Esophagus (tissue), 2 donors: ENCODE measurements at regions not wholly inside any gene's neighbourhood (a gene's known extent, or its start where the extent isn't known, plus 50 kb on each side); places are given as distances from the start of the nearest gene placed in this dataset.
"Not testable (repeated sequence)": the region's sequence is repeated elsewhere in the genome, so short reads cannot be mapped to it uniquely, and the experiment has no call there.

Source experiments
- H3K27ac ChIP-seq, 2 donors: one replicate each; pipeline ENCODE4 v1.5.1; 2013; ENCODE audit warnings: low read depth in 2 of 2, mild to moderate bottlenecking in 2 of 2, inconsistent platforms in 1 of 2, low read length in 1 of 2, moderate library complexity in 1 of 2
- H3K27me3 ChIP-seq, 2 donors: one replicate each; pipeline ENCODE4 v1.6.1; 2013; ENCODE audit warnings: low read length in 2 of 2, control low read depth in 1 of 2, mild to moderate bottlenecking in 1 of 2; ENCODE audit not compliant: insufficient read depth in 2 of 2, control insufficient read depth in 1 of 2
- H3K36me3 ChIP-seq, 2 donors: one replicate each; pipeline ENCODE4 v1.6.1; 2013; ENCODE audit warnings: low read length in 1 of 2; ENCODE audit not compliant: control insufficient read depth in 2 of 2, insufficient read depth in 2 of 2
- H3K4me1 ChIP-seq, 2 donors: one replicate each; pipeline ENCODE4 v1.6.1; 2013; ENCODE audit warnings: low read length in 1 of 2; ENCODE audit not compliant: control insufficient read depth in 2 of 2, insufficient read depth in 2 of 2
- H3K4me3 ChIP-seq, 2 donors: one replicate each; pipeline ENCODE4 v1.5.1; 2013; ENCODE audit warnings: low read length in 2 of 2, mild to moderate bottlenecking in 2 of 2, low read depth in 1 of 2, moderate library complexity in 1 of 2
- H3K9me3 ChIP-seq, 2 donors: one replicate each; pipeline ENCODE4 v1.6.1; 2013; ENCODE audit warnings: mild to moderate bottlenecking in 2 of 2, low read depth in 1 of 2, low read length in 1 of 2, moderate library complexity in 1 of 2; ENCODE audit not compliant: control insufficient read depth in 2 of 2, insufficient read depth in 1 of 2
- WGBS, 2 donors: extraction: QIAGEN DNeasy Blood & Tissue Kit; methylation state at CpG; one replicate each; pipeline ENCODE4 v1.1.7; 2013; 5-methylcytosine and 5-hydroxymethylcytosine counted together
- donor health status: healthy with polysubstance abuse.
- donor health status: Bipolar disorder and iron deficiency.

DNA sequence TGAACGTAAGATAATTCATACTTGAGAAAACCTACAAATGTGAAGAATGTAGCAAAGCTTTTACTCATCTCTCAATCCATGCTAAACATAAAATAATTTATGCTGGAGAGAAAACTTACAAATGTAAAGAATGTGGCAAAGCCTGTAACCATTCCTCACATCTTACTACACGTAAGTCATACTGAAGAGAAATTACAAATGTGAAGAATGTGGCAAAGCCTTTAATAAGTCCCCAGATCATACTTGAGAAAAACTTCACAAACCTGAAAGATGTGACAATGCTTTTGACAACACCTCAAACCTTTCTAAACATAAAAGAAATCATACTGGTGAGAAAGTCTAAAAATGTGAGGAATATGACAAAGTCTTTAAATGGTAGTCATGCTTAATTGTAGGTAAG, 89.4 kb downstream of the ZNF675 start:
- no peak overlapping the region for H3K27ac ChIP-seq

DNA sequence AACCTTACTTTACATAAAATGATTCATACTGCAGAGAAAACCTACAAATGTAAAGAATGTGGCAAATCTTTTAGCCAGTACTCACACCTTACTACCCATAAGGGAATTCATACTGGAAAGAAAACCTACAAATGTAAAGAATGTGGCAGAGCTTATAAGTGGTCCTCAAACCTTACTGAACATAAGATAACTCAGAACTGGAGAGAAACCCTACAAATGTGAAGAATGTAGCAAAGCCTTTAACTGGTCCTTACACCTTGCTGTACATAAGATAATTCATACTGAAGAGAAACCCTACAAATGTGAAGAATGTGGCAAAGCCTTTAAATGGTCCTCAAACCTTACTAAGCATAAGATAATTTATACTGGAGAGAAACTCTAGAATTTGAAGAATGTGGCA, 90.1 kb downstream of the ZNF675 start:
- no peaks in the 10 kb centered on the region for H3K9me3 ChIP-seq
- no peaks in the 10 kb centered on the region for H3K36me3 ChIP-seq
- no peaks in the 10 kb centered on the region for H3K27me3 ChIP-seq
- H3K4me1 ChIP-seq, result no peaks in the 10 kb centered on the region
- no peak overlapping the region for H3K27ac ChIP-seq
- H3K4me3 ChIP-seq, result no peak overlapping the region

More for the DNA sequence above, 89.4 kb downstream of the ZNF675 start:
- WGBS, 2 donors, result 84 to 88% methylated on average over 2 of the region's 2 CpGs
- H3K27me3 ChIP-seq, result no peaks in the 10 kb centered on the region
- no peak overlapping the region for H3K4me3 ChIP-seq
- no peaks in the 10 kb centered on the region for H3K9me3 ChIP-seq
- no peaks in the 10 kb centered on the region for H3K4me1 ChIP-seq
- no peaks in the 10 kb centered on the region for H3K36me3 ChIP-seq

DNA sequence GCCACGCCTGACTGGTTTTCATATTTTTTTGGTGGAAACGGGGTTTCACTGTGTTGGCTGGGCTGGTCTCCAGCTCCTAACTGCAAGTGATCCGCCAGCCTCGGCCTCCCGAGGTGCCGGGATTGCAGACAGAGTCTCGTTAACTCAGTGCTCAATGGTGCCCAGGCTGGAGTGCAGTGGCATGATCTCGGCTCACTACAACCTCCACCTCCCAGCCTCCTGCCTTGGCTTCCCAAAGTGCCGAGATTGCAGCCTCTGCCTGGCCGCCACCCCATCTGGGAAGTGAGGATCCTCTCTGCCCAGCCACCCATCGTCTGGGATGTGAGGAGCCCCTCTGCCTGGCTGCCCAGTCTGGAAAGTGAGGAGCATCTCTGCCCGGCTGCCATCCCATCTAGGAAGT, 92.7 kb downstream of the ZNF675 start:
- not testable (repeated sequence) for H3K27ac ChIP-seq, H3K4me1 ChIP-seq, H3K27me3 ChIP-seq, H3K4me3 ChIP-seq, H3K9me3 ChIP-seq, H3K36me3 ChIP-seq
- 92 to 93% methylated on average over 11 to 12 of the region's 12 CpGs for WGBS, 2 donors

DNA sequence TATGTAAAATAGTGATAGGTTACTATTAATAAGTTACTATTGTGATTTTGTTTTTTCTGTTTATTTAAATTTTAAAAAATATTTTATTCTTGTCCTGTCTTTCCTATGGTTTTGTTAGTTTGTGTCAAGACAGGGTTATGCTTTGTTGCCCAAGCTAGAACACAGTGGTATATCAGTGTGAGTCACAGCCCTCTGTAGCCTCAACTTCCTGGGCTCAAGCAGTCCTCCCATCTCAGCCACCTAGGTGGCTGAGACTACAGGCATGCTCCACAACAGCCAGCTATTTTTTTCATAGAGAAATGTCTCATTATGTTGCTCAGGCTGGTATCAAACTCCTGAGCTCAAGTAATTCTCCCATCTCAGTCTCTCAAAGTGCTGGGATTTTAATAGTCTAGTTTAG, 99.5 kb downstream of the ZNF675 start:
- no peaks in the 10 kb centered on the region for H3K27me3 ChIP-seq
- no peaks in the 10 kb centered on the region for H3K36me3 ChIP-seq
- H3K4me3 ChIP-seq, result no peak overlapping the region
- H3K27ac ChIP-seq, result no peak overlapping the region
- H3K9me3 ChIP-seq, result peaks cover 0 to 2% of the 10 kb centered on the region in 2 donors
- no peaks in the 10 kb centered on the region for H3K4me1 ChIP-seq

DNA sequence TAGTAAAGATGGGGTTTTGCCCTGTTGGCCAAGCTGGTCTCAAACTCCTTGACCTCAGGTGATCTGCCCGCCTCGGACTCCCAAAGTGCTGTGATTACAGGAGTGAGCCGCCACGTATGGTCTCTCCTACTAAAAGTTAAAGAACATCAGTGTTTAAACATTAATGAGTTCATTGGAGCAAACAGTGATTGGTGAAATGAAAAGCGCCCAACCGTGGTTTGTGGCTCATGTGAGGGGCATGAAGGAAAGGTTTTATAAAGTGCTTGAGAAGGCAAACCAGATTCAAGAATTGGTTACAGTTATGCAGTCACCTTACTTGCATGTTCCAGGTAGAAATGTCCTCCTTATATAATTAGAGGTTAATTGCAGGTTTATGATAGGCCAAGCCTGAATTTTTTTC, 109.5 kb downstream of the ZNF675 start:
- WGBS, 2 donors, result 84 to 93% methylated on average over 6 of the region's 6 CpGs
- Histone ChIP-seq H3K4me1 (no peaks in the 10 kb centered on the region), H3K27ac (no peak overlapping the region), H3K36me3 (no peaks in the 10 kb centered on the region), H3K27me3 (no peaks in the 10 kb centered on the region), H3K9me3 (peaks cover 0 to under 1% of the 10 kb centered on the region in 2 donors), H3K4me3 (no peak overlapping the region)

DNA sequence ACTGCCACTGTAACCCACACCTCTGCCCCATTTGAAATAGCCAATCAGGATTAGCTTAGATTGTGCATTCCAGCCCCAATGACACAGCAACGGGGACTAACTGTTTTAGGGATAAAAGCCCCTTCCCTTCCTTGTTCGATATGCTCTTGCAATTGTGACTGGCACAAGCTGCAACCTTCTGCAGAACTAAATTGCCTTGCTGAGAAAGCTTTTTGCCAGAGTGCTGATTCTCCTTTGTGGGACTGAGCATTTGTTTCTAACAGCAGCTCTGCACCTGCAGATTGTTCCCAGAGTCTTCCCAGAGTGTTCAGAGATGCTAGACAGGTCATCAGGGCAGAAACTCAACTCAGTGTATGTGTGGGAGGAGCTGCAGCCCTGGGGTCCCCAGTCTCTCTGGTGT, 115.8 kb downstream of the ZNF675 start:
- Histone ChIP-seq H3K4me1 (no peaks in the 10 kb centered on the region), H3K27ac (no peak overlapping the region), H3K36me3 (no peaks in the 10 kb centered on the region), H3K9me3 (peaks cover 11 to 30% of the 10 kb centered on the region in 2 donors), H3K27me3 (no peaks in the 10 kb centered on the region), H3K4me3 (no peak overlapping the region)
- WGBS, 2 donors, result 67 to 74% methylated on average over 2 of the region's 2 CpGs

DNA sequence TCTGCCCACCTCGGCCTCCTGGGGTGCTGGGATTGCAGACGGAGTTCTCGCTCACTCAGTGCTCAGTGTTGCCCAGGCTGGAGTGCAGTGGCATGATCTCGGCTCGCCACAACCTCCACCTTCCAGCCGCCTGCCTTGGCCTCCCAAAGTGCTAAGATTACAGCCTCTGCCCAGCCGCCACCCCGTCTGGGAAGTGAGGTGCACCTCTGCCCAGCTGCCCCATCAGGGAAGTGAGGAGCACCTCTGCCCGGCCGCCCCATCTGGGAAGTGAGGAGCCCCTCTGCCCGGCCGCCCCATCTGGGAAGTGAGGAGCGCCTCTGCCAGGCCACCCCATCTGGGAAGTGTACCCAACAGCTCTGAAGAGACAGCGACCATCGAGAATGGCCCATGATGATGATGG, 118.9 kb downstream of the ZNF675 start:
- H3K27ac ChIP-seq, H3K27me3 ChIP-seq, H3K4me1 ChIP-seq, H3K4me3 ChIP-seq, H3K36me3 ChIP-seq: not testable (repeated sequence)
- WGBS, 2 donors, result 88 to 89% methylated on average over 15 of the region's 15 CpGs
- H3K9me3 ChIP-seq, result peaks cover 11 to 30% of the 10 kb centered on the region in 2 donors

DNA sequence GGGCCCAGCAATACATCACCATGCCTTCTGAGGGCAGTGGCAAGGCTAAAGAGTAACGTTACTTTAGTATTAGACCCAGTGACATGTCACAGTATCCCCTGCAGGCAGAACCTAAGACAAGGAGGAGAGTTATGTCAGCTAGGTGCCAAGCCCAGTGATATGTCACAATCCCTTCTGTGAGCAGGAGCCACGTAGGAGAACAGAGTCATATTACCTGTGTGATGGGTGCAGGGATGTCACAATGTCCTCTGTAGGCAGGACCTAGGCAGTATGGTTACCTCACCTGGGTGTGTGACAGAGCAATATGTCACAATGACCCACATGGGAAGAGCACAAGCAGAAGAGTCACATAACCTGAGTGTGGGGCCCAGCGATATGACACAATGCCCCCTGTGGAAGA, 121.8 kb downstream of the ZNF675 start:
- no peak overlapping the region for H3K4me3 ChIP-seq
- 69 to 74% methylated on average over 3 of the region's 3 CpGs for WGBS, 2 donors
- no peaks in the 10 kb centered on the region for H3K36me3 ChIP-seq
- H3K9me3 ChIP-seq, result peaks cover 5 to 14% of the 10 kb centered on the region in 2 donors
- no peak overlapping the region for H3K27ac ChIP-seq
- no peaks in the 10 kb centered on the region for H3K27me3 ChIP-seq
- peaks cover 0 to 3% of the 10 kb centered on the region in 2 donors for H3K4me1 ChIP-seq

DNA sequence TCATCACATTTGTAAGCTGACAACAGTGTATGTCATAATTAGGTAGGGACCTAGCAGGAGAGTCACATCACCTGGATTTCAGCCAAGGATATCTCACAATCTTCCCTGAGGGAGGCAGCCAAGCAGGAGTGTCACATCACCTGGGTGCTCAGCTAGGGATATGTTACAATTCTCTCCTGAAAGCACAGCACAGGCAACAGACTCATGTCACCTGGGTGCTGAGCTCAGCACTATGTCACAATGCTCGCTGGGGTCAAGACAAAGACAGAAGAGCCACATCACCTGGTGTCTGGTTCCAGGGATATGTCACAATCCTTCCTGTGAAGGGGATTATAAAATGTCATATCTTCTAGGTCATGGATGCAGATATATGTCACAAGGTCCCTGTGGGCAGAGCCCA, 123.7 kb downstream of the ZNF675 start:
- no peaks in the 10 kb centered on the region for H3K36me3 ChIP-seq
- no peak overlapping the region for H3K4me3 ChIP-seq
- no peak overlapping the region for H3K27ac ChIP-seq
- peaks cover 0 to 3% of the 10 kb centered on the region in 2 donors for H3K4me1 ChIP-seq
- no peaks in the 10 kb centered on the region for H3K27me3 ChIP-seq
- 59 to 69% methylated on average over 1 of the region's 1 CpG for WGBS, 2 donors
- peaks cover 0 to 4% of the 10 kb centered on the region in 2 donors for H3K9me3 ChIP-seq

DNA sequence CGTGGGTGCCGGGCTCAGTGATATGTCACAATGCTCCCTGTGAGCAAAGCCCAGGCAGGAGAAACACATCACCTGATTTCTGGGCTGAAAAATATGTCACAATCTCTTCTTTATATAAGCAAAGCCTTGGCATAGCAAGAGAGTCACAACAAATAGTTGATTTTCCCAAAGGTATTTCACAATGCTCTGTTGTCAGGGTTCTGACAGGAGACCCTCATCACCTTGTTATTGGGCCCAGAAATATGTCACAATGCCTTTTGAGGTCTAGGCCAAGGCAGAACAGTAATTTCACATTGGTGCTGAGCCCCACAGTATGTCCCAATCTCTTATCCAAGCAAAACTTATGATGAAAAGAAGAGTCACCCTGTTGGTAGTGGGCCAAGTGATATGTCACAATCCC, 125.7 kb downstream of the ZNF675 start:
- no peaks in the 10 kb centered on the region for H3K36me3 ChIP-seq
- H3K4me3 ChIP-seq, result no peak overlapping the region
- H3K9me3 ChIP-seq, result no peaks in the 10 kb centered on the region
- H3K27me3 ChIP-seq, result no peaks in the 10 kb centered on the region
- peaks cover 0 to 3% of the 10 kb centered on the region in 2 donors for H3K4me1 ChIP-seq
- 89 to 95% methylated on average over 2 of the region's 2 CpGs for WGBS, 2 donors
- H3K27ac ChIP-seq, result no peak overlapping the region
